HCT116 (cell line): ENCODE measurements at regions not wholly inside any gene's neighbourhood (a gene's known extent, or its start where the extent isn't known, plus 50 kb on each side); places are given as distances from the start of the nearest gene placed in this dataset.

ENCODE experiments used
- ATAC-seq: fragments of 200-7000 bp; cut with Tn5 transposase; 2 replicates; pipeline ENCODE4 v1.9.1; 2020; ENCODE audit warnings: mild to moderate bottlenecking, moderate library complexity
- BruUV-seq: library from RNA; stranded (reverse); fragments of 400-500 nt; replicated peaks from 2 replicates; lab custom pipeline; 2021; lab: Mats Ljungman, UMichigan
- CTCF ChIA-PET: fragments of 300-600 bp; sonication (Branson Sonifier 250); formaldehyde crosslinking; loops from one replicate; lab custom pipeline; 2021; ENCODE audit warnings: antibody characterized with exemption; lab: Charles Lee
- POLR2A ChIA-PET: fragments of 300-600, 350-600 bp; sonication (Branson Sonifier 250); formaldehyde crosslinking; loops from one replicate; lab custom pipeline; 2021; ENCODE audit warnings: antibody characterized with exemption; lab: Charles Lee
- RAD21 ChIA-PET, 2 experiments: fragments of 300-600 bp; sonication (Branson Sonifier 250); formaldehyde crosslinking; loops; one replicate each; lab custom pipeline; 2023; ENCODE audit warnings: low total read pairs in 2 of 2; ENCODE audit not compliant: uncharacterized antibody in 2 of 2, unreplicated experiment in 2 of 2, low non-redundant PET in 1 of 2; lab: Charles Lee
- DNase-seq: peaks from one replicate; pipeline ENCODE4 v3.0.0-alpha.2; 2010; ENCODE audit warnings: low read depth, low spot score
- H2AFZ ChIP-seq: fragments of 200-600 bp; shearing (Covaris generic), sonication (generic); 2 replicates; pipeline ENCODE4 v1.6.1; 2017; ENCODE audit warnings: low read depth, mixed run types, mixed read lengths, antibody characterized with exemption, low read length; ENCODE audit not compliant: poor library complexity, severe bottlenecking
- H3K27ac ChIP-seq: 2 replicates; pipeline ENCODE4 v1.5.1; 2012; ENCODE audit warnings: low read depth, low read length
- H3K27me3 ChIP-seq: fragments of 200-600 bp; sonication (generic); 2 replicates; pipeline ENCODE4 v1.6.1; 2016; ENCODE audit warnings: mixed run types, low read length, mixed read lengths; ENCODE audit not compliant: insufficient read depth
- H3K36me3 ChIP-seq, 2 experiments: fragments of 200-500 bp in 1 of 2; fragments of 200-600 bp in 1 of 2; sonication (Bioruptor generic) in 1 of 2; sonication (generic) in 1 of 2; 2 replicates each; pipeline versions ENCODE4 v1.5.1 to v1.6.1; 2014 to 2016; ENCODE audit warnings: low read length in 2 of 2, inconsistent platforms in 1 of 2, mixed read lengths in 1 of 2, mixed run types in 1 of 2; ENCODE audit not compliant: insufficient read depth in 2 of 2, control insufficient read depth in 1 of 2
- H3K4me1 ChIP-seq, 2 experiments: fragments of 200-600 bp in 1 of 2; sonication (generic) in 1 of 2; 2 replicates each; pipeline versions ENCODE4 v1.5.1 to v1.6.1; 2012 to 2017; ENCODE audit warnings: low read length in 2 of 2, inconsistent platforms in 1 of 2, mild to moderate bottlenecking in 1 of 2, mixed read lengths in 1 of 2, mixed run types in 1 of 2, moderate library complexity in 1 of 2; ENCODE audit not compliant: insufficient read depth in 2 of 2, control insufficient read depth in 1 of 2
- H3K4me2 ChIP-seq: fragments of 200-600 bp; sonication (generic); 2 replicates; pipeline ENCODE4 v1.6.1; 2017; ENCODE audit warnings: mixed run types, low read length, mixed read lengths
- H3K4me3 ChIP-seq, 2 experiments: fragments of 200-600 bp in 1 of 2; sonication (generic) in 1 of 2; replicated peaks in 1 of 2; 2 replicates each; pipeline ENCODE4 v1.5.1; 2011 to 2016; ENCODE audit warnings: low read length in 2 of 2, control low read depth in 1 of 2, low read depth in 1 of 2, mild to moderate bottlenecking in 1 of 2, mixed read lengths in 1 of 2, mixed run types in 1 of 2
- H3K79me2 ChIP-seq: fragments of 200-600 bp; sonication (generic); 2 replicates; pipeline ENCODE4 v1.6.1; 2017; ENCODE audit warnings: mild to moderate bottlenecking, mixed run types, low read length, moderate library complexity, mixed read lengths; ENCODE audit not compliant: insufficient read depth
- H3K9ac ChIP-seq: fragments of 200-600 bp; sonication (generic); 2 replicates; pipeline ENCODE4 v1.6.1; 2016; ENCODE audit warnings: low read length, mixed read lengths
- H3K9me2 ChIP-seq: fragments of 200-600 bp; sonication (generic), shearing (Covaris generic); 2 replicates; pipeline ENCODE4 v1.6.1; 2017; ENCODE audit warnings: mixed run types, mild to moderate bottlenecking, moderate library complexity; ENCODE audit not compliant: insufficient read depth
- H3K9me3 ChIP-seq, 2 experiments: fragments of 200-500 bp in 1 of 2; fragments of 200-600 bp in 1 of 2; sonication (Bioruptor generic) in 1 of 2; sonication (generic) in 1 of 2; 2 replicates each; pipeline ENCODE4 v1.6.1; 2014 to 2017; ENCODE audit warnings: low read length in 2 of 2, mixed read lengths in 2 of 2, inconsistent platforms in 1 of 2, low read depth in 1 of 2, mild to moderate bottlenecking in 1 of 2, mixed run types in 1 of 2, moderate library complexity in 1 of 2; ENCODE audit not compliant: control insufficient read depth in 1 of 2, insufficient read depth in 1 of 2
- H4K20me1 ChIP-seq: fragments of 200-600 bp; sonication (generic), shearing (Covaris generic); 2 replicates; pipeline ENCODE4 v1.6.1; 2017; ENCODE audit warnings: mixed run types, mild to moderate bottlenecking, moderate library complexity; ENCODE audit not compliant: insufficient read depth
- ATF3 ChIP-seq: IDR thresholded peaks from 2 replicates; pipeline ENCODE4 v1.6.1; 2012
- CBX3 ChIP-seq: IDR thresholded peaks from 2 replicates; pipeline ENCODE4 v1.6.1; 2012; ENCODE audit warnings: low read depth
- CEBPB ChIP-seq: IDR thresholded peaks from 2 replicates; pipeline ENCODE4 v1.6.1; 2012; ENCODE audit warnings: low read depth
- EZH2 ChIP-seq: fragments of 200-600 bp; sonication (generic); IDR thresholded peaks from 2 replicates; pipeline ENCODE4 v1.6.1; 2017; ENCODE audit warnings: antibody characterized with exemption, mixed run types
- FOSL1 ChIP-seq: IDR thresholded peaks from 2 replicates; pipeline ENCODE4 v1.6.1; 2012; ENCODE audit warnings: low read depth
- JUND ChIP-seq: IDR thresholded peaks from 2 replicates; pipeline ENCODE4 v1.6.1; 2012
- POLR2A ChIP-seq: IDR thresholded peaks from 2 replicates; pipeline ENCODE4 v1.7.0; 2011; ENCODE audit warnings: borderline replicate concordance; ENCODE audit not compliant: insufficient read depth, insufficient read length; ENCODE audit errors: extremely low read depth
- POLR2AphosphoS5 ChIP-seq: IDR thresholded peaks from 2 replicates; pipeline ENCODE4 v1.6.1; 2011; ENCODE audit warnings: mild to moderate bottlenecking, low read depth, low read length, moderate library complexity
- RAD21 ChIP-seq: IDR thresholded peaks from 2 replicates; pipeline ENCODE4 v1.6.1; 2012; ENCODE audit warnings: low read depth, mild to moderate bottlenecking
- REST ChIP-seq: IDR thresholded peaks from 2 replicates; pipeline ENCODE4 v1.6.1; 2012; ENCODE audit warnings: low read depth
- SP1 ChIP-seq: IDR thresholded peaks from 2 replicates; pipeline ENCODE4 v1.6.1; 2012; ENCODE audit warnings: low read depth
- YY1 ChIP-seq: IDR thresholded peaks from 2 replicates; pipeline ENCODE4 v1.6.1; 2011; ENCODE audit warnings: low read length, low read depth, moderate library complexity, mild to moderate bottlenecking; ENCODE audit not compliant: insufficient replicate concordance; ENCODE audit errors: extremely low read depth
- ZFX ChIP-seq: fragments of 450-650 bp; IDR thresholded peaks from 2 replicates; pipeline ENCODE4 v1.6.1; 2017
- intact Hi-C: fragments of 100-400 bp; cut with micrococcal nuclease; formaldehyde crosslinking; loops from 2 replicates; pipeline ENCODE4 v1.10.0; 2022

- intact Hi-C loops, result no loop called here
- no peak overlapping the region for H3K27ac ChIP-seq
- RAD21 ChIA-PET, result no interaction called here
- no peaks in the 10 kb centered on the region for H3K9me2 ChIP-seq
- no peaks in the 10 kb centered on the region for H3K4me1 ChIP-seq
- TF ChIP-seq CEBPB (no peak), ATF3 (no peak), YY1 (no peak), REST (no peak)
- no peaks in the 10 kb centered on the region for H3K9me3 ChIP-seq
- ATAC-seq, result no peak
- no peak overlapping the region for H3K4me3 ChIP-seq
- no peaks in the 10 kb centered on the region for H3K36me3 ChIP-seq
- no peak for DNase-seq
- H3K79me2 ChIP-seq, result no peaks in the 10 kb centered on the region
- H2AFZ ChIP-seq, result no peak overlapping the region
- no peaks in the 10 kb centered on the region for H4K20me1 ChIP-seq
- no peak overlapping the region for H3K4me2 ChIP-seq
- BruUV-seq, result no TSS peak
- no peaks in the 10 kb centered on the region for H3K27me3 ChIP-seq
- POLR2A ChIA-PET, result no interaction called here
- CTCF ChIA-PET, result no interaction called here
- H3K9ac ChIP-seq, result no peak overlapping the region
These were observed 67.7 kb upstream of the CPM start for GRCh38 chr12:69000540-69001243.

- no peak overlapping the region for H2AFZ ChIP-seq
- no peak overlapping the region for H3K27ac ChIP-seq
These were observed 68.3 kb upstream of the CPM start for GRCh38 chr12:69001251-69001650.

More at GRCh38 chr12:69001251-69001650, 68.3 kb upstream of the CPM start:
- ChIA-PET CTCF (no interaction called here), POLR2A (no interaction called here), RAD21 (no interaction called here)
- H3K79me2 ChIP-seq, result no peaks in the 10 kb centered on the region
- no peaks in the 10 kb centered on the region for H3K36me3 ChIP-seq
- no peaks in the 10 kb centered on the region for H3K9me3 ChIP-seq
- no peak for ATAC-seq
- H3K4me3 ChIP-seq, result no peak overlapping the region
- H3K27me3 ChIP-seq, result no peaks in the 10 kb centered on the region
- no peak for DNase-seq
- BruUV-seq, result no TSS peak
- H3K4me2 ChIP-seq, result no peak overlapping the region
- H3K9ac ChIP-seq, result no peak overlapping the region
- H3K9me2 ChIP-seq, result no peaks in the 10 kb centered on the region
- intact Hi-C loops, result no loop called here
- H3K4me1 ChIP-seq, result no peaks in the 10 kb centered on the region
- no peak for TF ChIP-seq FOSL1
- no peak for TF ChIP-seq CBX3
- no peak for TF ChIP-seq EZH2
- no peak for TF ChIP-seq JUND
- TF ChIP-seq POLR2A, result no peak
- no peak for TF ChIP-seq POLR2AphosphoS5
- TF ChIP-seq ZFX, result no peak
- TF ChIP-seq CEBPB, result no peak
- TF ChIP-seq RAD21, result no peak
- no peak for TF ChIP-seq YY1
- no peak for TF ChIP-seq SP1
- no peak for TF ChIP-seq ATF3
- TF ChIP-seq, all 23 proteins: peak for 0
- H4K20me1 ChIP-seq, result no peaks in the 10 kb centered on the region
